Ishikawa (cell line): ENCODE measurements at regions not wholly inside any gene's neighbourhood (a gene's known extent, or its start where the extent isn't known, plus 50 kb on each side); places are given as distances from the start of the nearest gene placed in this dataset.

Experiments used
- CEBPB ChIP-seq: IDR thresholded peaks from 2 replicates; pipeline ENCODE4 v1.6.1; 2012
- EGR1 ChIP-seq: IDR thresholded peaks from 2 replicates; pipeline ENCODE4 v1.6.1; 2012
- EP300 ChIP-seq: IDR thresholded peaks from 2 replicates; pipeline ENCODE4 v1.6.1; 2012; ENCODE audit warnings: borderline replicate concordance
- FOXM1 ChIP-seq: IDR thresholded peaks from 2 replicates; pipeline ENCODE4 v1.6.1; 2012; ENCODE audit warnings: low read depth, borderline replicate concordance
- RAD21 ChIP-seq: IDR thresholded peaks from 2 replicates; pipeline ENCODE4 v1.6.1; 2012; ENCODE audit warnings: low read depth
- TCF12 ChIP-seq: IDR thresholded peaks from 2 replicates; pipeline ENCODE4 v1.6.1; 2012; ENCODE audit warnings: low read depth
- TEAD4 ChIP-seq: IDR thresholded peaks from 2 replicates; pipeline ENCODE4 v1.6.1; 2012
- YY1 ChIP-seq: IDR thresholded peaks from 2 replicates; pipeline ENCODE4 v1.6.1; 2012; ENCODE audit warnings: low read depth
- TF ChIP-seq, protein P1 (sequence below): IDR thresholded peaks from 2 replicates; pipeline ENCODE4 v1.6.1; 2012; ENCODE audit warnings: low read depth, mild to moderate bottlenecking

DNA sequence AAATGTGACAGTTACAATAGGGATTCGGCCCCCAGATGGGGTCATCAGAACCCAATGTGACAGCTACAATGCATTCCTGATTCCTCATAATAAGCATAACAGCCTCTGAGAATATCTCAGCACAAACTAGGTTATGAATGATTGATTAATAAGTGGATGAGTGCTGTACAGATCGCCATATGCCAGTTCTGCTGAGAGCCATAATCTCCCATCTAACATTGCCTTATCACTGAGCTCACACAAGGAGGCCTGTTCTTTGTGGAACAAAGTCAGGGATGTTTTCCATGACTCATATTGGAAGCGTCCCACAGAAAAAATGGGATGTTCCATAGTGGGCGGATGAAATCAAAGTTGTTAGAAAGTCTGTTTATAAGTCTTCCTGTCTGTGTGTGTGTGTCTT lies 89.6 kb downstream of the KIF4B start:
- TF ChIP-seq EP300, result no peak
- TF ChIP-seq TEAD4, result no peak
- TF ChIP-seq, protein P1, sequence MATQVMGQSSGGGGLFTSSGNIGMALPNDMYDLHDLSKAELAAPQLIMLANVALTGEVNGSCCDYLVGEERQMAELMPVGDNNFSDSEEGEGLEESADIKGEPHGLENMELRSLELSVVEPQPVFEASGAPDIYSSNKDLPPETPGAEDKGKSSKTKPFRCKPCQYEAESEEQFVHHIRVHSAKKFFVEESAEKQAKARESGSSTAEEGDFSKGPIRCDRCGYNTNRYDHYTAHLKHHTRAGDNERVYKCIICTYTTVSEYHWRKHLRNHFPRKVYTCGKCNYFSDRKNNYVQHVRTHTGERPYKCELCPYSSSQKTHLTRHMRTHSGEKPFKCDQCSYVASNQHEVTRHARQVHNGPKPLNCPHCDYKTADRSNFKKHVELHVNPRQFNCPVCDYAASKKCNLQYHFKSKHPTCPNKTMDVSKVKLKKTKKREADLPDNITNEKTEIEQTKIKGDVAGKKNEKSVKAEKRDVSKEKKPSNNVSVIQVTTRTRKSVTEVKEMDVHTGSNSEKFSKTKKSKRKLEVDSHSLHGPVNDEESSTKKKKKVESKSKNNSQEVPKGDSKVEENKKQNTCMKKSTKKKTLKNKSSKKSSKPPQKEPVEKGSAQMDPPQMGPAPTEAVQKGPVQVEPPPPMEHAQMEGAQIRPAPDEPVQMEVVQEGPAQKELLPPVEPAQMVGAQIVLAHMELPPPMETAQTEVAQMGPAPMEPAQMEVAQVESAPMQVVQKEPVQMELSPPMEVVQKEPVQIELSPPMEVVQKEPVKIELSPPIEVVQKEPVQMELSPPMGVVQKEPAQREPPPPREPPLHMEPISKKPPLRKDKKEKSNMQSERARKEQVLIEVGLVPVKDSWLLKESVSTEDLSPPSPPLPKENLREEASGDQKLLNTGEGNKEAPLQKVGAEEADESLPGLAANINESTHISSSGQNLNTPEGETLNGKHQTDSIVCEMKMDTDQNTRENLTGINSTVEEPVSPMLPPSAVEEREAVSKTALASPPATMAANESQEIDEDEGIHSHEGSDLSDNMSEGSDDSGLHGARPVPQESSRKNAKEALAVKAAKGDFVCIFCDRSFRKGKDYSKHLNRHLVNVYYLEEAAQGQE, result no peak
- no peak for TF ChIP-seq CEBPB
- TF ChIP-seq YY1, result no peak
- TF ChIP-seq FOXM1, result no peak
- no peak for TF ChIP-seq RAD21
- TF ChIP-seq EGR1, result no peak
- no peak for TF ChIP-seq TCF12
